Fibroblast of villous mesenchyme (primary cell): ENCODE measurements at regions not wholly inside any gene's neighbourhood (a gene's known extent, or its start where the extent isn't known, plus 50 kb on each side); places are given as distances from the start of the nearest gene placed in this dataset.
A peak's percentile ranks its signal among the peaks of the same experiment; 100 is the strongest.

Experiments used
- DNase-seq: peaks from one replicate; pipeline ENCODE4 v3.0.0-alpha.2; 2010; ENCODE audit warnings: low read depth
- H3K4me3 ChIP-seq: 2 replicates; pipeline ENCODE4 v1.5.1; 2011; ENCODE audit warnings: low read depth, mild to moderate bottlenecking, low read length
- TF ChIP-seq, protein P1 (sequence below): IDR thresholded peaks from 2 replicates; pipeline ENCODE4 v1.5.1; 2012; ENCODE audit warnings: low read depth, mild to moderate bottlenecking, low read length; ENCODE audit not compliant: insufficient read depth

DNA sequence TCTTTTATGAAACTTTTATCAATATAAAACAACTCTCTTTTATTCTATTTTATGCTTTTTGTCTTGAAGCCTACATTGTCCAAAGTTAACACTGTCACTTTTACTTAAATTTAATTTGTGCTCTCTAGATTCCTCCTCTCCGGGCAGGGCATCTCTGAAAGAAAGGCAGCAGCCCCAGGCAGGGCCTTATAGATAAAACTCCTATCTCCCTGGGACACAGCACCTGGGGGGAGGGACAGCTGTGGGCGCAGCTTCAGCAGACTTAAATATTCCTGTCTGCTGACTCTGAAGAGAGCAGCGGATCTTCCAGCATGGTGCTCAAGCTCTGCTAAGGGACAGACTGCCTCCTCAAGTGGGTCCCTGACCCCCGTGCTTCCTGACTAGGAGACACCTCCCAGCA lies 447.7 kb upstream of the FANCL start:
- H3K4me3 ChIP-seq: no peak overlapping the region
- TF ChIP-seq, protein P1, sequence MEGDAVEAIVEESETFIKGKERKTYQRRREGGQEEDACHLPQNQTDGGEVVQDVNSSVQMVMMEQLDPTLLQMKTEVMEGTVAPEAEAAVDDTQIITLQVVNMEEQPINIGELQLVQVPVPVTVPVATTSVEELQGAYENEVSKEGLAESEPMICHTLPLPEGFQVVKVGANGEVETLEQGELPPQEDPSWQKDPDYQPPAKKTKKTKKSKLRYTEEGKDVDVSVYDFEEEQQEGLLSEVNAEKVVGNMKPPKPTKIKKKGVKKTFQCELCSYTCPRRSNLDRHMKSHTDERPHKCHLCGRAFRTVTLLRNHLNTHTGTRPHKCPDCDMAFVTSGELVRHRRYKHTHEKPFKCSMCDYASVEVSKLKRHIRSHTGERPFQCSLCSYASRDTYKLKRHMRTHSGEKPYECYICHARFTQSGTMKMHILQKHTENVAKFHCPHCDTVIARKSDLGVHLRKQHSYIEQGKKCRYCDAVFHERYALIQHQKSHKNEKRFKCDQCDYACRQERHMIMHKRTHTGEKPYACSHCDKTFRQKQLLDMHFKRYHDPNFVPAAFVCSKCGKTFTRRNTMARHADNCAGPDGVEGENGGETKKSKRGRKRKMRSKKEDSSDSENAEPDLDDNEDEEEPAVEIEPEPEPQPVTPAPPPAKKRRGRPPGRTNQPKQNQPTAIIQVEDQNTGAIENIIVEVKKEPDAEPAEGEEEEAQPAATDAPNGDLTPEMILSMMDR: no peak
- DNase-seq: no peak

DNA sequence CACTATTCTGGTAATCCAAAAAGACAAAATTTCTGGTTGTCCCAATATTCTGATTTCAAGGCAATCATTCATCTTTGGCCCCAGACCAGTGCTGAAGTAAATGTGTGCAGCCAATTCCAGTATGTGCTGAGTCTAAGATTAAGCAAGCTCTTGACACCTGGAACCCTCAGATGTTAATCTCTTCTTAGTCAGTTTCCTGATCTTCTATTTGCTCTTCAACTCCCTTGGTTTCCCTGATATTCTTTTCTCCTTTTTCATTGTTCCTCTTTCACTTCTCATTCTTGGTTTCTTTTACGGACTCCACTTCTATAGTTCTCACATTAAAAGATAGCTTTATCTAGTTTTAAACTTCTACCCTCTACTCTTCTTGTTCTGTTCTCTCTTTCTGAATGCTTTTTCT lies 445.7 kb upstream of the FANCL start:
- H3K4me3 ChIP-seq: no peak overlapping the region
- TF ChIP-seq, protein P1: no peak
- no peak for DNase-seq

DNA sequence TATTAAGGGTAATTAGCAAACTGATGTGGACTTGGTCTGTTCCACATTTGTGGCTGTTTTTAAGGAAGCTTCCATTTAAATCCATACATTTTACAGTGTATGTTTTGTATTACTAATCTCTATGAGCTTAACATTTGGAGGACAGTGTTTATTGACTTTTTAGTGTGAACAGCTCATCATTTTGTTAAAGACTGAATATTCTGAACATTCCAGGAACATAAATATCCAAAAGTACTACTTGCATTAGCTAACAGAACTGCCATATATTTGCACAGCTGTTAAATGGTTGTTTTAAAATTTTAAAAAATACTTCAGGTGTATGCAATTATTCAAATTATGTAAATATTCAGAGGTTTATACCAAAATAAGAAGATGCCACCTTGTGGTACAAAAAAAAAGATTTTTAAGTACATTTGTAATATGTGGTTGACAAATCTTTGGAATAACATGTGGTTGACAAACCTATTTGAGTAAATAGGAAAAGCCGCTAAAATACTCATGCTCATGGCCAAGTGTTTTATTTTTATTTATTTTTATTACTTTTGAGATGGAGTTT lies 439.7 kb upstream of the FANCL start:
- DNase-seq: peak; percentile 2
- H3K4me3 ChIP-seq: no peak overlapping the region
- TF ChIP-seq, protein P1: no peak

- no peak overlapping the region for H3K4me3 ChIP-seq
- DNase-seq: no peak
- TF ChIP-seq, protein P1: no peak
These were observed 436.6 kb upstream of the FANCL start for GRCh38 chr2:58677748-58678147.

DNA sequence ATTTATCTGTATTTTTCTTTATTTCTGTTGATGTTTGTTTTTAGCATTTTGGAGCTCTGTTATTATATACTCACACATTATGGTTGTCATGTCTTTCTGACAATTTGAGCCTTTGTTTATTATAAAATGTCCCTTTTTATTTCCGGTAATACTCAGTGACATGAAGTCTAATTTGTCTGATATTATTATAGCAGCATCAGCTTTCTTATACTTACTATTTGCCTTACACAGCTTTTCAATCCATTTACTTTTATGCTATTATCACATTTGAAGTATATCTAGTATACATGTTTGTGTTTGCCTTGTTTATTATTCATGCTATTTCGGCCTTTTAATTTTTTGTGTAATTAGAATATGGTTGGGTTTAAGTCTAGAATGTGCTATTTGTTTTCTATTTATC lies 430.6 kb upstream of the FANCL start:
- no peak overlapping the region for H3K4me3 ChIP-seq
- no peak for DNase-seq
- TF ChIP-seq, protein P1: no peak

DNA sequence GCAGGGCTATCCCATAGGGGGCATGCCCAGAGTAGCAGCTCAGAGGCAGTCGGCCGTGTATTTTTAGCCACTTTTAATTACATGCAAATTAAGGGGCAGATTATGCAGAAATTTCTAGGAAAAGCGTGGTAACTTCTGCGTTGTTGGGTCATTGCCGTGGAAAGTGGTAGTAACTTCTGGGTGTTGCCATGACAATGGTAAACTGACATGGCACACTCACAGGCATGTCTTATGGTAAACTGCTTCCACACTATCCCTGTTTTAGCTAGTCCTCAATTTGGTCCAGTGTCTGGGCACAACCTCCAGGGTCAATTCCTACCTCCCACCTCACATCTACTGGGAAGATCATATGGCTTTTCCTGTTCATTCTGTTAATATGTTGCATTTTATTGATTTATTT lies 428.9 kb upstream of the FANCL start:
- TF ChIP-seq, protein P1: no peak
- H3K4me3 ChIP-seq: no peak overlapping the region
- DNase-seq: no peak

DNA sequence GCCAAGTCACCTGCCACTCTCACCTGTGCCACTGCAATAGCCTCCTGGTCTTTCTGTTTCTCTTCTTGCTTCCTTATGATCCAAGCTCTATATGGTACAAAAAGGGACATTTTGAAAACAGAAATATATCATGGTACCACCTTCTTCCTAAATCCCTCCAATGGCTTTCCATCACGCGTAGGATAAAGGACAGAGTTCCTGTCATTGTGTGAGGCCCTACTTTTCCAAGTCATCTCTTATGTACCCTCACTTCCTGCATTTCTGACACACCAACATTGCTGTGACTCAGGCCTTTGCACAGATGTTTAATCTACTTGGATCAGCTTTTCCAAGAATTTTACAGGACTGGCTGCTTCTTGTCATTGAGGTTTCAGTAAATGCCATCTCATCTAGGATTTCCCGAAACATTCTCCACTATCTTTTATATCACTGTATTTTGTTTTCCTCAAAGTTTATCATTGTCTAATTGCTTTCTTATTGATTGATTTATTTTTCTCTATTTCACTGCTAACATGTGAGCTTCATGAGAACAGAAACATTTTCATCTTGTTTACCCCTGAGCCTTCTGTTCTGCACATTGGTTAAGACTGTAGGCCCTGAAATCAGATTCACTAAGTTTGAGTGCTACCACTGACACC lies 426.1 kb upstream of the FANCL start:
- no peak overlapping the region for H3K4me3 ChIP-seq
- TF ChIP-seq, protein P1: no peak
- DNase-seq: no peak
